ENCODE measurements at regions not wholly inside any gene's neighbourhood (a gene's known extent, or its start where the extent isn't known, plus 50 kb on each side); places are given as distances from the start of the nearest gene placed in this dataset.

GRCh38 chr2:48017136-48017535, 110.8 kb upstream of the FBXO11 start:
- intact Hi-C loops (cut with DNase I; ENCODE audit: low total_unique reads) (no loop called here), in situ Hi-C loops (cut with MboI; ENCODE audit: low pct_ligation_motif_present in 1 of 4, low pct_unique_long_range_greater_than_20kb in 1 of 4, low sequenced_read_pairs in 3 of 4) (no loop called here)
- H3K4me3 ChIP-seq, result no peak overlapping the region
- H3K27ac ChIP-seq, result no peak overlapping the region
- no peaks in the 10 kb centered on the region for H3K9me3 ChIP-seq
- no peak for DNase-seq
- no peaks in the 10 kb centered on the region for H3K4me1 ChIP-seq
- H3K27me3 ChIP-seq, result no peaks in the 10 kb centered on the region
- 87 to 96% methylated on average over 6 to 7 of the region's 7 CpGs for WGBS, 2 donors (ENCODE audit: low coverage in 1 of 2)
- H3K36me3 ChIP-seq, result no peaks in the 10 kb centered on the region
- TF ChIP-seq CTCF (IDR thresholded peaks at IDR 0.05) (no peak), EP300 (IDR thresholded peaks at IDR 0.05; ENCODE audit: low read depth) (no peak)

GRCh38 chr2:48018480-48018879, 112.2 kb upstream of the FBXO11 start:
- no peak for TF ChIP-seq POLR2AphosphoS5 (IDR thresholded peaks at IDR 0.05)
- no peak for TF ChIP-seq POLR2A (IDR thresholded peaks at IDR 0.05)
- TF ChIP-seq CTCF (IDR thresholded peaks at IDR 0.05), result no peak
- no peak for TF ChIP-seq EP300 (IDR thresholded peaks at IDR 0.05; ENCODE audit: low read depth)
- Histone ChIP-seq H3K36me3 (no peaks in the 10 kb centered on the region), H3K4me1 (no peaks in the 10 kb centered on the region), H3K27me3 (no peaks in the 10 kb centered on the region), H3K27ac (no peak overlapping the region), H3K9me3 (no peaks in the 10 kb centered on the region), H3K4me3 (no peak overlapping the region)
- in situ Hi-C loops (cut with MboI; ENCODE audit: low pct_ligation_motif_present in 1 of 4, low pct_unique_long_range_greater_than_20kb in 1 of 4, low sequenced_read_pairs in 3 of 4) (no loop called here), intact Hi-C loops (cut with DNase I; ENCODE audit: low total_unique reads) (no loop called here)
- no peak for DNase-seq

GRCh38 chr2:48026865-48027264, 120.6 kb upstream of the FBXO11 start:
- WGBS, 2 donors (ENCODE audit: low coverage in 1 of 2), result 67% methylated on average over 1 of the region's 1 CpG; no CpG with 5 or more reads in 1 of the 2 donors

GRCh38 chr2:48032765-48033164, 126.5 kb upstream of the FBXO11 start:
- in situ Hi-C loops (cut with MboI; ENCODE audit: low pct_ligation_motif_present in 1 of 4, low pct_unique_long_range_greater_than_20kb in 1 of 4, low sequenced_read_pairs in 3 of 4) (no loop called here), intact Hi-C loops (cut with DNase I; ENCODE audit: low total_unique reads) (no loop called here)
- DNase-seq, result no peak
- Histone ChIP-seq H3K27ac (no peak overlapping the region), H3K4me1 (no peaks in the 10 kb centered on the region), H3K36me3 (no peaks in the 10 kb centered on the region), H3K9me3 (peaks cover 0 to 7% of the 10 kb centered on the region in 2 donors), H3K27me3 (no peaks in the 10 kb centered on the region), H3K4me3 (no peak overlapping the region)
- 76 to 85% methylated on average over 2 of the region's 2 CpGs for WGBS, 2 donors (ENCODE audit: low coverage in 1 of 2)
- TF ChIP-seq POLR2A (IDR thresholded peaks at IDR 0.05) (no peak), POLR2AphosphoS5 (IDR thresholded peaks at IDR 0.05) (no peak), EP300 (IDR thresholded peaks at IDR 0.05; ENCODE audit: low read depth) (no peak), CTCF (IDR thresholded peaks at IDR 0.05) (no peak)

More at GRCh38 chr2:48026865-48027264, 120.6 kb upstream of the FBXO11 start:
- DNase-seq, result no peak
- no peak for TF ChIP-seq CTCF (IDR thresholded peaks at IDR 0.05)
- no peak for TF ChIP-seq EP300 (IDR thresholded peaks at IDR 0.05; ENCODE audit: low read depth)
- in situ Hi-C loops (cut with MboI; ENCODE audit: low pct_ligation_motif_present in 1 of 4, low pct_unique_long_range_greater_than_20kb in 1 of 4, low sequenced_read_pairs in 3 of 4), result no loop called here
- no peaks in the 10 kb centered on the region for H3K9me3 ChIP-seq
- no peaks in the 10 kb centered on the region for H3K4me1 ChIP-seq
- H3K4me3 ChIP-seq, result no peak overlapping the region
- H3K27me3 ChIP-seq, result no peaks in the 10 kb centered on the region
- intact Hi-C loops (cut with DNase I; ENCODE audit: low total_unique reads), result no loop called here
- H3K36me3 ChIP-seq, result no peaks in the 10 kb centered on the region
- no peak overlapping the region for H3K27ac ChIP-seq
